HL-60 (cell line): ENCODE measurements at regions not wholly inside any gene's neighbourhood (a gene's known extent, or its start where the extent isn't known, plus 50 kb on each side); places are given as distances from the start of the nearest gene placed in this dataset.

Experiments used
- TF ChIP-seq, protein P1 (sequence below): IDR thresholded peaks from 2 replicates; pipeline ENCODE4 v1.6.1; 2012; ENCODE audit warnings: low read depth; ENCODE audit not compliant: insufficient replicate concordance
- TF ChIP-seq, protein P2 (sequence below): IDR thresholded peaks from one replicate; pipeline ENCODE4 v1.5.1; 2011; ENCODE audit warnings: low read length, control low read depth, inconsistent platforms; ENCODE audit not compliant: insufficient read depth

DNA sequence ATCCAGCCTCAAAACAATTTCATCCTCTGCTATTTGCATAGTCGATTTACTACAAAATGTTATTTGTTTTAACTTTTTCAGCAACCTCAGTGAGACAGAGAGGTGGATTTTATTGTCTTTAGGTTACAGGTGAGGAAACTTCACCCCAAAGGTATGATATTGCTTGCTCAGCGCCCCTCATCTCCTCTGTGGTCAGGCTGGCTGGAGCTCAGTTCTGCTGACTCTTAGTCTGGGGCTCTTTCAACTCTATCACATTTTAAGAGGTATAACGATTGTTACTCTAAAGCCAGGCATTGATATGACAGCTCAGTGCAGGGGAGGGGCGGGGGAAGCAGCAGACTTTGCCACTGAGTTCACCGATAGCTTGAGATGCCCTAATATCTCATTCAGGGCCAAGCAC is 103.0 kb upstream of the DPH6 start:
- TF ChIP-seq, protein P1, sequence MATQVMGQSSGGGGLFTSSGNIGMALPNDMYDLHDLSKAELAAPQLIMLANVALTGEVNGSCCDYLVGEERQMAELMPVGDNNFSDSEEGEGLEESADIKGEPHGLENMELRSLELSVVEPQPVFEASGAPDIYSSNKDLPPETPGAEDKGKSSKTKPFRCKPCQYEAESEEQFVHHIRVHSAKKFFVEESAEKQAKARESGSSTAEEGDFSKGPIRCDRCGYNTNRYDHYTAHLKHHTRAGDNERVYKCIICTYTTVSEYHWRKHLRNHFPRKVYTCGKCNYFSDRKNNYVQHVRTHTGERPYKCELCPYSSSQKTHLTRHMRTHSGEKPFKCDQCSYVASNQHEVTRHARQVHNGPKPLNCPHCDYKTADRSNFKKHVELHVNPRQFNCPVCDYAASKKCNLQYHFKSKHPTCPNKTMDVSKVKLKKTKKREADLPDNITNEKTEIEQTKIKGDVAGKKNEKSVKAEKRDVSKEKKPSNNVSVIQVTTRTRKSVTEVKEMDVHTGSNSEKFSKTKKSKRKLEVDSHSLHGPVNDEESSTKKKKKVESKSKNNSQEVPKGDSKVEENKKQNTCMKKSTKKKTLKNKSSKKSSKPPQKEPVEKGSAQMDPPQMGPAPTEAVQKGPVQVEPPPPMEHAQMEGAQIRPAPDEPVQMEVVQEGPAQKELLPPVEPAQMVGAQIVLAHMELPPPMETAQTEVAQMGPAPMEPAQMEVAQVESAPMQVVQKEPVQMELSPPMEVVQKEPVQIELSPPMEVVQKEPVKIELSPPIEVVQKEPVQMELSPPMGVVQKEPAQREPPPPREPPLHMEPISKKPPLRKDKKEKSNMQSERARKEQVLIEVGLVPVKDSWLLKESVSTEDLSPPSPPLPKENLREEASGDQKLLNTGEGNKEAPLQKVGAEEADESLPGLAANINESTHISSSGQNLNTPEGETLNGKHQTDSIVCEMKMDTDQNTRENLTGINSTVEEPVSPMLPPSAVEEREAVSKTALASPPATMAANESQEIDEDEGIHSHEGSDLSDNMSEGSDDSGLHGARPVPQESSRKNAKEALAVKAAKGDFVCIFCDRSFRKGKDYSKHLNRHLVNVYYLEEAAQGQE: no peak
- TF ChIP-seq, protein P2, sequence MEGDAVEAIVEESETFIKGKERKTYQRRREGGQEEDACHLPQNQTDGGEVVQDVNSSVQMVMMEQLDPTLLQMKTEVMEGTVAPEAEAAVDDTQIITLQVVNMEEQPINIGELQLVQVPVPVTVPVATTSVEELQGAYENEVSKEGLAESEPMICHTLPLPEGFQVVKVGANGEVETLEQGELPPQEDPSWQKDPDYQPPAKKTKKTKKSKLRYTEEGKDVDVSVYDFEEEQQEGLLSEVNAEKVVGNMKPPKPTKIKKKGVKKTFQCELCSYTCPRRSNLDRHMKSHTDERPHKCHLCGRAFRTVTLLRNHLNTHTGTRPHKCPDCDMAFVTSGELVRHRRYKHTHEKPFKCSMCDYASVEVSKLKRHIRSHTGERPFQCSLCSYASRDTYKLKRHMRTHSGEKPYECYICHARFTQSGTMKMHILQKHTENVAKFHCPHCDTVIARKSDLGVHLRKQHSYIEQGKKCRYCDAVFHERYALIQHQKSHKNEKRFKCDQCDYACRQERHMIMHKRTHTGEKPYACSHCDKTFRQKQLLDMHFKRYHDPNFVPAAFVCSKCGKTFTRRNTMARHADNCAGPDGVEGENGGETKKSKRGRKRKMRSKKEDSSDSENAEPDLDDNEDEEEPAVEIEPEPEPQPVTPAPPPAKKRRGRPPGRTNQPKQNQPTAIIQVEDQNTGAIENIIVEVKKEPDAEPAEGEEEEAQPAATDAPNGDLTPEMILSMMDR: no peak
